ENCODE measurements at regions not wholly inside any gene's neighbourhood (a gene's known extent, or its start where the extent isn't known, plus 50 kb on each side); places are given as distances from the start of the nearest gene placed in this dataset.
"Not testable (repeated sequence)": the region's sequence is repeated elsewhere in the genome, so short reads cannot be mapped to it uniquely, and the experiment has no call there.

- no peak for DNase-seq
Observed at GRCh38 chr6:140794544-140794943, 1338.2 kb upstream of the GJE1 start.

GRCh38 chr6:140790109-140790508 is 1342.6 kb upstream of the GJE1 start:
- no peak for DNase-seq

- no peak for DNase-seq
Observed at GRCh38 chr6:140789466-140789865, 1343.3 kb upstream of the GJE1 start.

GRCh38 chr6:140785926-140786325 is 1346.8 kb upstream of the GJE1 start:
- DNase-seq = no peak

GRCh38 chr6:140784573-140784972 is 1348.2 kb upstream of the GJE1 start:
- peak; percentile 35 to 69 (median 57) for DNase-seq

- not testable (repeated sequence) for DNase-seq
Observed at GRCh38 chr6:140783504-140783903, 1349.2 kb upstream of the GJE1 start.

GRCh38 chr6:140782941-140783340 is 1349.8 kb upstream of the GJE1 start:
- DNase-seq = no peak

- DNase-seq = no peak
Observed at GRCh38 chr6:140779991-140780596, 1352.6 kb upstream of the GJE1 start.

GRCh38 chr6:140779341-140779740 is 1353.4 kb upstream of the GJE1 start:
- no peak for DNase-seq

GRCh38 chr6:140777780-140778179 is 1354.9 kb upstream of the GJE1 start:
- no peak for DNase-seq

- DNase-seq = no peak
Observed at GRCh38 chr6:140775061-140775460, 1357.7 kb upstream of the GJE1 start.

- DNase-seq = peak in 2 of 3 donors; percentile 17 to 19
Observed at GRCh38 chr6:140774080-140774505, 1358.6 kb upstream of the GJE1 start.

- DNase-seq = peak in 1 of 3 donors; percentile 10
Observed at GRCh38 chr6:140773276-140773675, 1359.4 kb upstream of the GJE1 start.

GRCh38 chr6:140772576-140772975 is 1360.1 kb upstream of the GJE1 start:
- no peak for DNase-seq

- no peak for DNase-seq
Observed at GRCh38 chr6:140768133-140768532, 1364.6 kb upstream of the GJE1 start.

- DNase-seq = no peak
Observed at GRCh38 chr6:140766999-140767398, 1365.7 kb upstream of the GJE1 start.

- DNase-seq = peak; percentile 2 to 41 (median 6)
Observed at GRCh38 chr6:140758169-140758877, 1374.4 kb upstream of the GJE1 start.

- no peak for DNase-seq
Observed at GRCh38 chr6:140752234-140752633, 1377.8 kb upstream of the CITED2 start.

GRCh38 chr6:140747114-140747513 is 1372.7 kb upstream of the CITED2 start:
- DNase-seq = no peak

GRCh38 chr6:140744659-140745320 is 1370.3 kb upstream of the CITED2 start:
- peak in 2 of 3 donors; percentile 11 to 15 for DNase-seq

GRCh38 chr6:140736231-140736630 is 1361.8 kb upstream of the CITED2 start:
- no peak for DNase-seq

GRCh38 chr6:140732991-140733390 is 1358.5 kb upstream of the CITED2 start:
- DNase-seq = no peak

- DNase-seq = no peak
Observed at GRCh38 chr6:140732155-140732554, 1357.7 kb upstream of the CITED2 start.

- DNase-seq = no peak
Observed at GRCh38 chr6:140731741-140732140, 1357.3 kb upstream of the CITED2 start.

All from suppressor macrophage treated with lipopolysaccharide for 1 hour (primary cell).